ENCODE measurements at regions not wholly inside any gene's neighbourhood (a gene's known extent, or its start where the extent isn't known, plus 50 kb on each side); places are given as distances from the start of the nearest gene placed in this dataset.

DNA sequence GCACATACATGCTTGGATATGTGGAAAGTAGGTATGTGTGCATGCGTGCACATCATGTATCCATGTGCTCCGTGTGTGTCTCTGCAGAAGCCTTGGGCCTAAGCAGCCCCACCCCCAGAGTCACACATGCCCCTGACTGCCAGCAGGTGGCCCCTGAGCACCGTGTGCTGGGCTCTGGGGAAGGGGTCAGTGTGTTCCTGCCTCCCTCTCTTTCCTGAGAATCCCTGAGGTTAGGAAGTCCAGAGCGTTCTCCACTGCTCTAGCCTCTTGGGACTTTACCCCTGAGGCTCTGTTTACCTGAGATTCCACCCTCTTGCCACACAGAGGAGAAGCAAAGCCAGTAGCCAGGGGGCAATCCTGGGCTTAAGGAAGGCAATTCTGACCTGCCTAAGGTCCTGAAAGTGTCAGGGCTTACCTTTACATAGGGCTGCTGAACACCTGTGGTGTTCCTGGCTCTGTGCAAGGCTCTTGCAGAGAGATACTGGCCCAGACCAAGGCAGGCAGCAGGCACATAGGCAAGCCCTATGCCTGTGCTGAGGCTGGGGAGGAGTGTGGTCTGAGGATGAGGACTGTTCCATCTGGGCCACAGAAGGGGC lies 207.3 kb downstream of the TMEM38B start:
- H2AFZ ChIP-seq (ENCODE audit: low read length), result peak overlapping the region; percentile 64; the same call in 1 of the 2 replicates
- POLR2A ChIA-PET (ENCODE audit: partially characterized antibody), result no interaction called here
- FAIRE-seq, result peak; percentile 84
- TF ChIP-seq, protein P1, sequence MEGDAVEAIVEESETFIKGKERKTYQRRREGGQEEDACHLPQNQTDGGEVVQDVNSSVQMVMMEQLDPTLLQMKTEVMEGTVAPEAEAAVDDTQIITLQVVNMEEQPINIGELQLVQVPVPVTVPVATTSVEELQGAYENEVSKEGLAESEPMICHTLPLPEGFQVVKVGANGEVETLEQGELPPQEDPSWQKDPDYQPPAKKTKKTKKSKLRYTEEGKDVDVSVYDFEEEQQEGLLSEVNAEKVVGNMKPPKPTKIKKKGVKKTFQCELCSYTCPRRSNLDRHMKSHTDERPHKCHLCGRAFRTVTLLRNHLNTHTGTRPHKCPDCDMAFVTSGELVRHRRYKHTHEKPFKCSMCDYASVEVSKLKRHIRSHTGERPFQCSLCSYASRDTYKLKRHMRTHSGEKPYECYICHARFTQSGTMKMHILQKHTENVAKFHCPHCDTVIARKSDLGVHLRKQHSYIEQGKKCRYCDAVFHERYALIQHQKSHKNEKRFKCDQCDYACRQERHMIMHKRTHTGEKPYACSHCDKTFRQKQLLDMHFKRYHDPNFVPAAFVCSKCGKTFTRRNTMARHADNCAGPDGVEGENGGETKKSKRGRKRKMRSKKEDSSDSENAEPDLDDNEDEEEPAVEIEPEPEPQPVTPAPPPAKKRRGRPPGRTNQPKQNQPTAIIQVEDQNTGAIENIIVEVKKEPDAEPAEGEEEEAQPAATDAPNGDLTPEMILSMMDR (IDR thresholded peaks at IDR 0.05; ENCODE audit: control extremely low read depth in 1 of 3, insufficient read depth in 1 of 3, low read depth in 1 of 3, low read length in 3 of 3), result peak; percentile 87 to 92 (median 92)

More for the DNA sequence above, 207.3 kb downstream of the TMEM38B start:
- peak overlapping the region; percentile 82; the same call in 1 of the 2 replicates for H2BK5ac ChIP-seq (ENCODE audit: low read depth, low read length)
- no peaks in the 10 kb centered on the region for H4K20me1 ChIP-seq (replicated peaks in 1 of 2; ENCODE audit: control insufficient read depth in 1 of 2, insufficient read depth in 2 of 2, low read length in 2 of 2)
- no peak overlapping the region for H3K56ac ChIP-seq (replicated peaks; ENCODE audit: insufficient read length, low read depth, low read length)
- peak overlapping the region; percentile 36 for H3K18ac ChIP-seq (ENCODE audit: extremely low read depth, low read length)
- no peak overlapping the region for H3K27ac ChIP-seq (ENCODE audit: low read depth, low read length)
- no peak overlapping the region for H4K5ac ChIP-seq (ENCODE audit: insufficient read length, low read depth, low read length)
- WGBS, 2 experiments (ENCODE audit: extremely low coverage in 1 of 2, insufficient coverage in 1 of 2, insufficient read length in 1 of 2, insufficient replicate concordance in 2 of 2, low coverage in 1 of 2, low lambda C conversion rate in 2 of 2, missing lambda C conversion rate in 1 of 2), result 38% methylated on average over 4 of the region's 4 CpGs; no CpG with 5 or more reads in 1 of the 2 experiments
- no peak overlapping the region for H4K8ac ChIP-seq (ENCODE audit: extremely low read depth, insufficient read depth, low read length)
- peak overlapping the region; percentile 96; the same call in 1 of the 2 replicates for H2BK12ac ChIP-seq (ENCODE audit: low read depth, low read length)
- no peak overlapping the region for H2AK5ac ChIP-seq (ENCODE audit: low read depth, low read length)
- CTCF ChIA-PET (ENCODE audit: partially characterized antibody), result interaction anchor here (0.9 to 2.6 kb wide), 5 partner anchors 9 to 112 kb away, joined by 3 to 9 read pairs (median 4); no protein-coding TSS in a partner anchor
- no peaks in the 10 kb centered on the region for H3K79me1 ChIP-seq (ENCODE audit: low read depth, low read length)
- H3K4me3 ChIP-seq (ENCODE audit: extremely low read depth in 1 of 4, insufficient read depth in 2 of 4, low read depth in 3 of 4, low read length in 4 of 4), result no peak overlapping the region
- no peak overlapping the region for H2BK120ac ChIP-seq (replicated peaks; ENCODE audit: low read depth, low read length)
- H3K23me2 ChIP-seq (ENCODE audit: low read depth, low read length), result no peaks in the 10 kb centered on the region; the same call in 1 of the 2 replicates
- peak overlapping the region; percentile 92 for H2BK20ac ChIP-seq (ENCODE audit: low read length)
- peak overlapping the region; percentile 20 for H4K91ac ChIP-seq (replicated peaks; ENCODE audit: insufficient read length, low read length)
- no peak overlapping the region for H3K9ac ChIP-seq (replicated peaks in 1 of 4; ENCODE audit: extremely low read depth in 1 of 4, low read depth in 3 of 4, low read length in 3 of 4)
- H3K9me3 ChIP-seq (ENCODE audit: insufficient read depth in 2 of 2, low read depth in 1 of 2, low read length in 1 of 2), result no peaks in the 10 kb centered on the region; a peak in 1 of 4 replicates
- no peak overlapping the region for H3K23ac ChIP-seq (ENCODE audit: insufficient read length)
- peaks cover 0 to 4% (median 0%) of the 10 kb centered on the region in 4 experiments; a peak in 1 of 7 replicates for H3K4me1 ChIP-seq (replicated peaks in 1 of 4; ENCODE audit: control insufficient read depth in 3 of 4, insufficient read depth in 4 of 4, low read length in 3 of 4)
- H3K4me2 ChIP-seq (ENCODE audit: insufficient read depth in 1 of 2, low read depth in 2 of 2, low read length in 2 of 2), result no peak overlapping the region
- peak overlapping the region; percentile 4 for H3K4ac ChIP-seq (replicated peaks; ENCODE audit: insufficient read length, low read depth, low read length)
- no peak overlapping the region for H3K14ac ChIP-seq (ENCODE audit: insufficient read length)
- peak overlapping the region; percentile 63 for H2BK15ac ChIP-seq (ENCODE audit: low read length)
- H3K27me3 ChIP-seq (replicated peaks in 1 of 4; ENCODE audit: control insufficient read depth in 3 of 4, extremely low read depth in 1 of 4, insufficient read depth in 3 of 4, low read length in 3 of 4), result no peaks in the 10 kb centered on the region
- peak; percentile 68 to 70 for DNase-seq (ENCODE audit: low read depth in 1 of 2, low spot score in 2 of 2)
- H3K36me3 ChIP-seq (ENCODE audit: control insufficient read depth in 2 of 4, insufficient read depth in 4 of 4, low read length in 3 of 4), result no peaks in the 10 kb centered on the region
- H3K79me2 ChIP-seq (ENCODE audit: control insufficient read depth in 1 of 2, insufficient read depth in 2 of 2, low read length in 2 of 2), result no peaks in the 10 kb centered on the region

Measured in H1 (cell line).